ENCODE measurements at regions not wholly inside any gene's neighbourhood (a gene's known extent, or its start where the extent isn't known, plus 50 kb on each side); places are given as distances from the start of the nearest gene placed in this dataset.

- TF ChIP-seq CTCF (IDR thresholded peaks at IDR 0.05; ENCODE audit: borderline replicate concordance, extremely low read depth, insufficient read depth) = no peak
- Histone ChIP-seq H3K9ac (ENCODE audit: low read length in 3 of 3) (no peak overlapping the region), H3K4me1 (ENCODE audit: control insufficient read depth in 2 of 3, insufficient read depth in 2 of 3, low read depth in 1 of 3, low read length in 3 of 3) (no peaks in the 10 kb centered on the region), H3K27me3 (ENCODE audit: control insufficient read depth, insufficient read depth, low read length) (no peaks in the 10 kb centered on the region), H3K36me3 (ENCODE audit: control insufficient read depth in 2 of 3, insufficient read depth in 3 of 3, low read length in 3 of 3) (no peaks in the 10 kb centered on the region), H3K27ac (ENCODE audit: low read depth in 2 of 2, low read length in 2 of 2) (no peak overlapping the region), H3K4me3 (ENCODE audit: low read length in 3 of 3) (no peak overlapping the region), H3K9me3 (ENCODE audit: control insufficient read depth in 2 of 3, insufficient read depth in 1 of 3, low read length in 3 of 3) (no peaks in the 10 kb centered on the region)
- FAIRE-seq (no peak), DNase-seq (no peak)
- intact Hi-C loops (cut with DNase I) = no loop called here
These were observed 88.2 kb upstream of the AUTS2 start for GRCh38 chr7:69510114-69510513.

- no peak for FAIRE-seq
- Histone ChIP-seq H3K9me3 (ENCODE audit: control insufficient read depth in 2 of 3, insufficient read depth in 1 of 3, low read length in 3 of 3) (no peaks in the 10 kb centered on the region), H3K4me3 (ENCODE audit: low read length in 3 of 3) (no peak overlapping the region), H3K4me1 (ENCODE audit: control insufficient read depth in 2 of 3, insufficient read depth in 2 of 3, low read depth in 1 of 3, low read length in 3 of 3) (no peaks in the 10 kb centered on the region), H3K27ac (ENCODE audit: low read depth in 2 of 2, low read length in 2 of 2) (no peak overlapping the region), H3K9ac (ENCODE audit: low read length in 3 of 3) (no peak overlapping the region), H3K27me3 (ENCODE audit: control insufficient read depth, insufficient read depth, low read length) (no peaks in the 10 kb centered on the region), H3K36me3 (ENCODE audit: control insufficient read depth in 2 of 3, insufficient read depth in 3 of 3, low read length in 3 of 3) (no peaks in the 10 kb centered on the region)
- intact Hi-C loops (cut with DNase I) = no loop called here
- no peak for TF ChIP-seq CTCF (IDR thresholded peaks at IDR 0.05; ENCODE audit: borderline replicate concordance, extremely low read depth, insufficient read depth)
- no peak for DNase-seq
These were observed 82.6 kb upstream of the AUTS2 start for GRCh38 chr7:69515495-69516212.

- no peak for TF ChIP-seq CTCF (IDR thresholded peaks at IDR 0.05; ENCODE audit: borderline replicate concordance, extremely low read depth, insufficient read depth)
- DNase-seq (no peak), FAIRE-seq (no peak)
- intact Hi-C loops (cut with DNase I) = no loop called here
- no peaks in the 10 kb centered on the region for H3K36me3 ChIP-seq (ENCODE audit: control insufficient read depth in 2 of 3, insufficient read depth in 3 of 3, low read length in 3 of 3)
- no peaks in the 10 kb centered on the region for H3K9me3 ChIP-seq (ENCODE audit: control insufficient read depth in 2 of 3, insufficient read depth in 1 of 3, low read length in 3 of 3)
- H3K4me3 ChIP-seq (ENCODE audit: low read length in 3 of 3) = no peak overlapping the region
- no peak overlapping the region for H3K9ac ChIP-seq (ENCODE audit: low read length in 3 of 3)
- H3K4me1 ChIP-seq (ENCODE audit: control insufficient read depth in 2 of 3, insufficient read depth in 2 of 3, low read depth in 1 of 3, low read length in 3 of 3) = no peaks in the 10 kb centered on the region
- no peak overlapping the region for H3K27ac ChIP-seq (ENCODE audit: low read depth in 2 of 2, low read length in 2 of 2)
- no peaks in the 10 kb centered on the region for H3K27me3 ChIP-seq (ENCODE audit: control insufficient read depth, insufficient read depth, low read length)
These were observed 81.9 kb upstream of the AUTS2 start for GRCh38 chr7:69516238-69516820.

All from kidney (tissue), 13 donors.